ENCODE measurements at regions not wholly inside any gene's neighbourhood (a gene's known extent, or its start where the extent isn't known, plus 50 kb on each side); places are given as distances from the start of the nearest gene placed in this dataset.

GRCh38 chr9:90965226-90966030 lies 163.8 kb downstream of the SYK start:
- H3K27ac ChIP-seq (ENCODE audit: low read depth in 1 of 2, low read length in 1 of 2) = no peak overlapping the region
- no peak overlapping the region for H3K4me3 ChIP-seq (ENCODE audit: low read length in 2 of 2)

DNA sequence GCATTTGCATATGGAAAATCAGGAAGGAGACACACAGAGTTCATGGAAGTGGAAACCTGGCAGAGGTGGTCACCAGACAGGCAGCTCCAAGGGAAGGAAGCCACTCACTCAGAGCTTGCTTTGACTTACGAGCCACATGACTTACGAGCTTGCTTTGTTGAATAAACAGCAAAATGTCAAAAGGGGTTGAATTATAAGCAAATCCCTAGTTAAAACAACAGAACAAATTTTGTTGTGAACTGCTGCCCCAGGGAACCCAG lies 164.3 kb downstream of the SYK start:
- Histone ChIP-seq H3K9me3 (ENCODE audit: control insufficient read depth in 2 of 2, insufficient read depth in 1 of 2, low read length in 1 of 2) (no peaks in the 10 kb centered on the region), H3K4me1 (ENCODE audit: control insufficient read depth in 2 of 2, insufficient read depth in 2 of 2, low read length in 2 of 2) (peaks cover 0 to 2% of the 10 kb centered on the region in 2 donors), H3K27me3 (ENCODE audit: control insufficient read depth in 2 of 2, insufficient read depth in 1 of 2, low read length in 1 of 2) (peaks cover 0 to 10% of the 10 kb centered on the region in 2 donors), H3K27ac (ENCODE audit: low read depth in 1 of 2, low read length in 1 of 2) (no peak overlapping the region), H3K36me3 (ENCODE audit: control insufficient read depth in 2 of 2, insufficient read depth in 2 of 2, low read length in 1 of 2) (no peaks in the 10 kb centered on the region), H3K4me3 (ENCODE audit: low read length in 2 of 2) (no peak overlapping the region)
- DNase-seq (ENCODE audit: low read depth in 6 of 9, low spot score in 9 of 9) = no peak
- 92% methylated on average over 2 of the region's 2 CpGs for WGBS

More at GRCh38 chr9:90965226-90966030, 163.8 kb downstream of the SYK start:
- WGBS = 92% methylated on average over 12 of the region's 12 CpGs
- no peaks in the 10 kb centered on the region for H3K9me3 ChIP-seq (ENCODE audit: control insufficient read depth in 2 of 2, insufficient read depth in 1 of 2, low read length in 1 of 2)
- peaks cover 0 to 2% of the 10 kb centered on the region in 2 donors for H3K4me1 ChIP-seq (ENCODE audit: control insufficient read depth in 2 of 2, insufficient read depth in 2 of 2, low read length in 2 of 2)
- no peak for DNase-seq (ENCODE audit: low read depth in 6 of 9, low spot score in 9 of 9)
- H3K36me3 ChIP-seq (ENCODE audit: control insufficient read depth in 2 of 2, insufficient read depth in 2 of 2, low read length in 1 of 2) = no peaks in the 10 kb centered on the region
- peaks cover 0 to 10% of the 10 kb centered on the region in 2 donors for H3K27me3 ChIP-seq (ENCODE audit: control insufficient read depth in 2 of 2, insufficient read depth in 1 of 2, low read length in 1 of 2)

DNA sequence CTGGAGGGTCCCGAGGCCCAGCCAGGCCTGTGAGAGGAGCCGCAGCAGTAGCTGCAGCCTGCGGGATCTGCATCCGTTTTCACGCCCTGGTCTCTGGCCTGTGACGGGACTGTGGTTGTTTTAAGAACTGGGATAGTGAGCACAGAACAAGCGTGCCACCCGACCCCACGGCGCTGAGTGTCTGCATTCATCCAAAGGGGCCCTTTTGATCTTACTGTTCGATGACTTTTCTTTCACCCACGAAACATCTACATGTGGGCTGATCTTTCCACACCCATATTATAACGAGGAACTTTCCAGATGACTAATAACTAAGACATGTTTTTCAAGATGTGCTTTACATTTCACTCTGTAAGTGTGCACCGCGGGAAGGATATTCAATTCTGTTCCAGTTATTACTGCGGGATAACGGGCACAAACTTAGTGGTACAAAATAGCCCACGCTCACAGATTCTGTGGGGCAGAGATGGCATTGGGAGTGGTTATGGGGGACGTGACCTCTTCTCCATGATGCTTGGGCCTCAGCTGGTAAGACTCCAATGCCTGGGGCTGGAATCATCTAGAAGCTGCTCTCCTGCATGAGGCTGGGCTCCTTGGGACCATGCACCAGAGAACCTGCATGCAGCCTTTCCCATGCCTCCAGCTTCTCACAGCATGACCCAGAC lies 165.0 kb downstream of the SYK start:
- WGBS = 94% methylated on average over 19 of the region's 19 CpGs
- H3K27me3 ChIP-seq (ENCODE audit: control insufficient read depth in 2 of 2, insufficient read depth in 1 of 2, low read length in 1 of 2) = peaks cover 0 to 10% of the 10 kb centered on the region in 2 donors

DNA sequence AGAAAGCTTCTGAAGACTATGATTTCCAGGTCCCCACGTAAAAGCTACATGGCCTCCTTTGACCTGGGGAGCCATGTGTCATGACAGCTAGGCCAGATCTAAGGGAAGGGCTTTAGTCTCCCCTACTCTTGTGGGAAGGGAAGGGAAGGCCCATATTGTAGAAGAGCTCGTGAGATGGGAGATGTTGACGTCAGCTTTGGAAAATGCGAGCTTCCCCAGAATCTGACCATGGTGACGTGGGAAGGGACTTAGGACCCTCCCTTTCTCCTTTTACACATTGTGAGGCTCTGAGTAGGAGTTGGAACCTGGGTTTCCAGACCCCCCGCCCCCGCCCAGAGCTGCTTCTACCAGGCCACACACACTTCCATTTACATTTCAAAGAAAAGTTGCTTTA lies 165.5 kb downstream of the SYK start:
- Histone ChIP-seq H3K36me3 (ENCODE audit: control insufficient read depth in 2 of 2, insufficient read depth in 2 of 2, low read length in 1 of 2) (no peaks in the 10 kb centered on the region), H3K27ac (ENCODE audit: low read depth in 1 of 2, low read length in 1 of 2) (no peak overlapping the region), H3K9me3 (ENCODE audit: control insufficient read depth in 2 of 2, insufficient read depth in 1 of 2, low read length in 1 of 2) (no peaks in the 10 kb centered on the region), H3K4me3 (ENCODE audit: low read length in 2 of 2) (no peak overlapping the region), H3K27me3 (ENCODE audit: control insufficient read depth in 2 of 2, insufficient read depth in 1 of 2, low read length in 1 of 2) (peaks cover 0 to 10% of the 10 kb centered on the region in 2 donors), H3K4me1 (ENCODE audit: control insufficient read depth in 2 of 2, insufficient read depth in 2 of 2, low read length in 2 of 2) (peaks cover 0 to 4% of the 10 kb centered on the region in 2 donors)
- no peak for DNase-seq (ENCODE audit: low read depth in 6 of 9, low spot score in 9 of 9)
- 94% methylated on average over 7 of the region's 7 CpGs for WGBS

More for the DNA sequence above, 165.0 kb downstream of the SYK start:
- Histone ChIP-seq H3K27ac (ENCODE audit: low read depth in 1 of 2, low read length in 1 of 2) (no peak overlapping the region), H3K9me3 (ENCODE audit: control insufficient read depth in 2 of 2, insufficient read depth in 1 of 2, low read length in 1 of 2) (no peaks in the 10 kb centered on the region), H3K4me3 (ENCODE audit: low read length in 2 of 2) (no peak overlapping the region), H3K36me3 (ENCODE audit: control insufficient read depth in 2 of 2, insufficient read depth in 2 of 2, low read length in 1 of 2) (no peaks in the 10 kb centered on the region), H3K4me1 (ENCODE audit: control insufficient read depth in 2 of 2, insufficient read depth in 2 of 2, low read length in 2 of 2) (peaks cover 0 to 4% of the 10 kb centered on the region in 2 donors)
- DNase-seq (ENCODE audit: low read depth in 6 of 9, low spot score in 9 of 9) = no peak

DNA sequence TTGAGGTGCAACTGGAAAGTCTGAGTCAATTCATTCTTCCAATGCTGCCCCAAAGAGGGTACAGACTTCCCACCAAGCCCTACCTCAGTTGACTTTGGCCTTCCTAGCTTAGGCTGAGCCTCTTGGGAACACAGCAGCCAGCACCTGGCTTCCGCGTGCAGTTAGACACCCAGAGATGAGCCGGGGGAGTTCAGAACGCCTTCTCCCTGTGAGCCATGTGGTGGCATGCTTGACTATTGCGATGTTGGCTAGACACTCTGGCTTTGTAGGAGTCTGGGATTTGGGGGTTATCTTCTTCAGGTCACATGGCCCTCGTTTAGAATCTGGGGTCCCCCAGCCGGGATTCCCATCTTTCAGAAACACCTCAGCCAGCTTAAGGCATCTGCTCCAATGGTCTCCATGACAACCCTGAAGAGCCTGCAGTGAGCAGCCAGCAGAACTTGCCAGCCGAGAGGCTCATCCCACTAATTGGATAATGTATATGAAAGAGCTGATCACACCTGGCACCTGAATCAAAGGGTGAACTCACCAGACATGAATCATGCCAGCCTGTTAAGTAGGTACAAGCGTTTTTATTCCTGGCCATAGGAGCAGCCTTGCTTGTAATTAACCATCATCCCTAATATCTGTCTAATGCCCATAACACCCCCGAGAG lies 167.5 kb downstream of the SYK start:
- 95% methylated on average over 10 of the region's 10 CpGs for WGBS
- Histone ChIP-seq H3K4me1 (ENCODE audit: control insufficient read depth in 2 of 2, insufficient read depth in 2 of 2, low read length in 2 of 2) (peaks cover 0 to 4% of the 10 kb centered on the region in 2 donors), H3K9me3 (ENCODE audit: control insufficient read depth in 2 of 2, insufficient read depth in 1 of 2, low read length in 1 of 2) (no peaks in the 10 kb centered on the region)

DNA sequence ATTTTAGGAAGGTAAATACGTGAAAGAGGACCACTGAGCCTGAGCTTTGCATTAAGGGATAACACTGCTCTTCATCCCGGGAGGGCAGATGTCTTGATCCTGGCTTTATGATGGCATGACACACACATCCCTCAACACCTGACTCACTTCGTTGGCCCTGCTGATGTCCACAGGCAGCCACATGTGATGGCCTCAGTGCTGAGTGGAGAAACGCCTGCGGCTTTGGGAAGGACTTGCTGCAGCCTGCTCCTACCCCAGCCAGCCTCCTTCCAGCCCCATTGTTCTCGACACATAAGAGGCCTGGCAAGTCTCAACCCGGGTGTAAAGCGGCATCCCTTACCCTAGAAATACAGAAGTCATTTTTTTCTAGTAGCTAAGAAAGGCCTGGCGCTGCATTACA lies 169.0 kb downstream of the SYK start:
- WGBS = 91% methylated on average over 9 of the region's 9 CpGs
- no peaks in the 10 kb centered on the region for H3K9me3 ChIP-seq (ENCODE audit: control insufficient read depth in 2 of 2, insufficient read depth in 1 of 2, low read length in 1 of 2)
- peaks cover 0 to under 1% of the 10 kb centered on the region in 2 donors for H3K27me3 ChIP-seq (ENCODE audit: control insufficient read depth in 2 of 2, insufficient read depth in 1 of 2, low read length in 1 of 2)
- no peaks in the 10 kb centered on the region for H3K36me3 ChIP-seq (ENCODE audit: control insufficient read depth in 2 of 2, insufficient read depth in 2 of 2, low read length in 1 of 2)
- H3K4me1 ChIP-seq (ENCODE audit: control insufficient read depth in 2 of 2, insufficient read depth in 2 of 2, low read length in 2 of 2) = peaks cover 0 to 4% of the 10 kb centered on the region in 2 donors
- no peak for DNase-seq (ENCODE audit: low read depth in 6 of 9, low spot score in 9 of 9)
- no peak overlapping the region for H3K4me3 ChIP-seq (ENCODE audit: low read length in 2 of 2)
- no peak overlapping the region for H3K27ac ChIP-seq (ENCODE audit: low read depth in 1 of 2, low read length in 1 of 2)

More for the DNA sequence above, 167.5 kb downstream of the SYK start:
- no peak overlapping the region for H3K4me3 ChIP-seq (ENCODE audit: low read length in 2 of 2)
- no peak overlapping the region for H3K27ac ChIP-seq (ENCODE audit: low read depth in 1 of 2, low read length in 1 of 2)
- no peaks in the 10 kb centered on the region for H3K36me3 ChIP-seq (ENCODE audit: control insufficient read depth in 2 of 2, insufficient read depth in 2 of 2, low read length in 1 of 2)
- DNase-seq (ENCODE audit: low read depth in 6 of 9, low spot score in 9 of 9) = no peak
- peaks cover 0 to 9% of the 10 kb centered on the region in 2 donors for H3K27me3 ChIP-seq (ENCODE audit: control insufficient read depth in 2 of 2, insufficient read depth in 1 of 2, low read length in 1 of 2)

GRCh38 chr9:90972057-90972456 lies 170.4 kb downstream of the SYK start:
- no peak overlapping the region for H3K4me3 ChIP-seq (ENCODE audit: low read length in 2 of 2)
- H3K36me3 ChIP-seq (ENCODE audit: control insufficient read depth in 2 of 2, insufficient read depth in 2 of 2, low read length in 1 of 2) = no peaks in the 10 kb centered on the region
- peak overlapping the region in 1 of 2 donors; percentile 2 for H3K27ac ChIP-seq (ENCODE audit: low read depth in 1 of 2, low read length in 1 of 2)
- H3K9me3 ChIP-seq (ENCODE audit: control insufficient read depth in 2 of 2, insufficient read depth in 1 of 2, low read length in 1 of 2) = no peaks in the 10 kb centered on the region
- peaks cover 0 to 3% of the 10 kb centered on the region in 2 donors for H3K4me1 ChIP-seq (ENCODE audit: control insufficient read depth in 2 of 2, insufficient read depth in 2 of 2, low read length in 2 of 2)
- DNase-seq (ENCODE audit: low read depth in 6 of 9, low spot score in 9 of 9) = no peak
- 90% methylated on average over 6 of the region's 6 CpGs for WGBS
- peaks cover 0 to 4% of the 10 kb centered on the region in 2 donors for H3K27me3 ChIP-seq (ENCODE audit: control insufficient read depth in 2 of 2, insufficient read depth in 1 of 2, low read length in 1 of 2)

GRCh38 chr9:90974016-90974415 lies 172.4 kb downstream of the SYK start:
- WGBS = 79% methylated on average over 5 of the region's 5 CpGs
- no peak for DNase-seq (ENCODE audit: low read depth in 6 of 9, low spot score in 9 of 9)
- Histone ChIP-seq H3K4me3 (ENCODE audit: low read length in 2 of 2) (no peak overlapping the region), H3K36me3 (ENCODE audit: control insufficient read depth in 2 of 2, insufficient read depth in 2 of 2, low read length in 1 of 2) (no peaks in the 10 kb centered on the region), H3K9me3 (ENCODE audit: control insufficient read depth in 2 of 2, insufficient read depth in 1 of 2, low read length in 1 of 2) (no peaks in the 10 kb centered on the region), H3K4me1 (ENCODE audit: control insufficient read depth in 2 of 2, insufficient read depth in 2 of 2, low read length in 2 of 2) (peaks cover 0 to 3% of the 10 kb centered on the region in 2 donors), H3K27me3 (ENCODE audit: control insufficient read depth in 2 of 2, insufficient read depth in 1 of 2, low read length in 1 of 2) (peaks cover 0 to 4% of the 10 kb centered on the region in 2 donors), H3K27ac (ENCODE audit: low read depth in 1 of 2, low read length in 1 of 2) (peak overlapping the region in 1 of 2 donors; percentile 46)

Measured in thymus (tissue), 11 donors.